Endothelial cell of umbilical vein (primary cell): ENCODE measurements at regions not wholly inside any gene's neighbourhood (a gene's known extent, or its start where the extent isn't known, plus 50 kb on each side); places are given as distances from the start of the nearest gene placed in this dataset.

Experiments
- BruUV-seq: library from RNA; stranded (reverse); fragments of 400-500 nt; replicated peaks from 2 replicates; lab custom pipeline; 2021; lab: Mats Ljungman, UMichigan
- CTCF ChIA-PET: fragments of 300-600, 350-600 bp; sonication (Branson Sonifier 250); formaldehyde crosslinking; loops from one replicate; lab custom pipeline; 2021; ENCODE audit warnings: antibody characterized with exemption, inconsistent platforms; lab: Charles Lee
- POLR2A ChIA-PET: fragments of 300-600, 350-600 bp; sonication (Branson Sonifier 250); formaldehyde crosslinking; loops from one replicate; lab custom pipeline; 2021; ENCODE audit warnings: antibody characterized with exemption, inconsistent platforms; lab: Charles Lee
- DNase-seq: peaks from one replicate; pipeline ENCODE4 v3.0.0-alpha.2; 2011; ENCODE audit warnings: low read depth, low spot score
- FAIRE-seq: peaks from 2 replicates; lab custom pipeline; 2011; peaks lifted over from hg19 to GRCh38; lab: Jason Lieb, UNC
- H2AFZ ChIP-seq: 2 replicates; pipeline ENCODE4 v1.6.0; 2012; ENCODE audit warnings: low read depth, low read length, control low read depth, inconsistent platforms
- H3K27ac ChIP-seq: 2 replicates; pipeline ENCODE4 v1.5.1; 2011; ENCODE audit warnings: low read depth, mild to moderate bottlenecking, control low read depth, low read length, moderate library complexity; ENCODE audit not compliant: insufficient read depth
- H3K27me3 ChIP-seq, 2 experiments: 2 replicates each; pipeline versions ENCODE4 v1.6.0 to v1.6.1; 2011; ENCODE audit warnings: low read length in 2 of 2, mixed read lengths in 1 of 2; ENCODE audit not compliant: control insufficient read depth in 2 of 2, insufficient read depth in 2 of 2
- H3K36me3 ChIP-seq, 2 experiments: 2 replicates in 1 of 2; 3 replicates in 1 of 2; pipeline ENCODE4 v1.5.1; 2011; ENCODE audit warnings: low read length in 2 of 2, mild to moderate bottlenecking in 1 of 2, moderate library complexity in 1 of 2; ENCODE audit not compliant: control insufficient read depth in 2 of 2, insufficient read depth in 2 of 2; ENCODE audit errors: extremely low read depth in 1 of 2
- H3K4me1 ChIP-seq: 3 replicates; pipeline ENCODE4 v1.5.1; 2011; ENCODE audit warnings: mild to moderate bottlenecking, low read length; ENCODE audit not compliant: control insufficient read depth, insufficient read depth; ENCODE audit errors: extremely low read depth
- H3K4me2 ChIP-seq: 2 replicates; pipeline ENCODE4 v1.6.1; 2011; ENCODE audit warnings: low read length, control low read depth, mixed read lengths; ENCODE audit not compliant: insufficient read depth
- H3K4me3 ChIP-seq, 3 experiments: fragments of 200-600 bp in 1 of 3; sonication (generic), shearing (Covaris generic) in 1 of 3; replicated peaks in 1 of 3; 2 replicates each; pipeline ENCODE4 v1.5.1; 2011 to 2016; ENCODE audit warnings: control low read depth in 3 of 3, low read length in 3 of 3, mild to moderate bottlenecking in 2 of 3, inconsistent platforms in 1 of 3, low read depth in 1 of 3, moderate library complexity in 1 of 3; ENCODE audit not compliant: insufficient read depth in 1 of 3
- H3K79me2 ChIP-seq: 2 replicates; pipeline ENCODE4 v1.6.0; 2012; ENCODE audit warnings: low read length, inconsistent platforms; ENCODE audit not compliant: control insufficient read depth, insufficient read depth
- H3K9ac ChIP-seq: replicated peaks from 2 replicates; pipeline ENCODE3; 2011; ENCODE audit warnings: low read length, control low read depth; ENCODE audit not compliant: insufficient read depth; ENCODE audit errors: extremely low read depth
- H3K9me1 ChIP-seq: replicated peaks from 3 replicates; pipeline ENCODE4 v1.6.0; 2011; ENCODE audit warnings: mild to moderate bottlenecking, low read length; ENCODE audit not compliant: control insufficient read depth, insufficient read depth; ENCODE audit errors: extremely low read depth
- H3K9me3 ChIP-seq: replicated peaks from 2 replicates; pipeline ENCODE4 v1.5.1; 2012; ENCODE audit warnings: low read length, inconsistent platforms; ENCODE audit not compliant: control insufficient read depth, insufficient read depth
- H4K20me1 ChIP-seq: replicated peaks from 2 replicates; pipeline ENCODE3; 2011; ENCODE audit warnings: mild to moderate bottlenecking, low read length; ENCODE audit not compliant: control insufficient read depth, insufficient read depth; ENCODE audit errors: extremely low read depth
- CTCF ChIP-seq, 2 donors: IDR thresholded peaks; 1 replicate in 1 of 2; 2 replicates in 1 of 2; pipeline ENCODE4 v1.5.1; 2011; ENCODE audit warnings: low read length in 2 of 2, mild to moderate bottlenecking in 2 of 2, moderate library complexity in 2 of 2, control low read depth in 1 of 2, inconsistent platforms in 1 of 2, low read depth in 1 of 2; ENCODE audit not compliant: insufficient read depth in 1 of 2; ENCODE audit errors: extremely low read depth in 1 of 2
- FOS ChIP-seq: IDR thresholded peaks from 2 replicates; pipeline ENCODE4 v1.6.1; 2011; ENCODE audit warnings: mild to moderate bottlenecking, low read length, moderate library complexity, borderline replicate concordance; ENCODE audit not compliant: insufficient read depth
- JUN ChIP-seq: IDR thresholded peaks from 2 replicates; pipeline ENCODE4 v1.6.1; 2011; ENCODE audit warnings: borderline replicate concordance, low read depth; ENCODE audit not compliant: insufficient read length, insufficient read depth
- MYC ChIP-seq: IDR thresholded peaks from one replicate; pipeline ENCODE4 v1.6.1; 2011; ENCODE audit warnings: mild to moderate bottlenecking, low read depth, low read length
- POLR2AphosphoS5 ChIP-seq: IDR thresholded peaks from 2 replicates; pipeline ENCODE4 v1.6.1; 2012; ENCODE audit warnings: low read depth, mild to moderate bottlenecking, control low read depth, low read length, moderate library complexity; ENCODE audit not compliant: insufficient read depth
- dilution Hi-C: fragments of 300-500 bp; cut with MboI; formaldehyde crosslinking; loops from one replicate; pipeline ENCODE4 v1.15.0; 2019; ENCODE audit warnings: low sequenced_read_pairs; ENCODE audit not compliant: extremely low pct_ligation_motif_present
- intact Hi-C: fragments of 100-400 bp; cut with micrococcal nuclease; formaldehyde crosslinking; loops from one replicate; pipeline ENCODE4 v1.10.0; 2022

- Histone ChIP-seq H3K79me2 (no peaks in the 10 kb centered on the region), H3K36me3 (no peaks in the 10 kb centered on the region), H3K9me1 (no peaks in the 10 kb centered on the region), H3K9me3 (no peaks in the 10 kb centered on the region), H2AFZ (no peak overlapping the region), H3K4me2 (no peak overlapping the region), H3K27me3 (peaks cover 0 to 12% of the 10 kb centered on the region in 2 experiments), H3K27ac (no peak overlapping the region), H3K9ac (no peak overlapping the region), H3K4me3 (no peak overlapping the region), H4K20me1 (no peaks in the 10 kb centered on the region), H3K4me1 (no peaks in the 10 kb centered on the region)
- intact Hi-C loops = loop anchor here (2.0 to 10.0 kb wide), 3 partner anchors 159 to 911 kb away; no protein-coding TSS in a partner anchor
- DNase-seq (no peak), FAIRE-seq (no peak)
- ChIA-PET POLR2A (no interaction called here), CTCF (interaction anchor here (0.6 to 1.9 kb wide), 2 partner anchors 27 to 180 kb away, joined by 3 to 4 read pairs; no protein-coding TSS in a partner anchor)
- no peak for TF ChIP-seq MYC
- TF ChIP-seq CTCF (IDR thresholded peaks at IDR 0.05; ENCODE audit: extremely low read depth in 1 of 2, insufficient read depth in 1 of 2, low read depth in 1 of 2, low read length in 2 of 2) = no peak
- TF ChIP-seq JUN = no peak
- TF ChIP-seq FOS = no peak
- TF ChIP-seq POLR2AphosphoS5 = no peak
- no TSS peak for BruUV-seq
- dilution Hi-C loops = no loop called here
Observed at GRCh38 chr10:89954061-89954460, 252.7 kb downstream of the KIF20B start.
